ENCODE measurements at regions not wholly inside any gene's neighbourhood (a gene's known extent, or its start where the extent isn't known, plus 50 kb on each side); places are given as distances from the start of the nearest gene placed in this dataset.

GRCh38 chr2:180474716-180475115 is 467.6 kb upstream of the CWC22 start:
- Histone ChIP-seq H3K27me3 (ENCODE audit: insufficient read depth, low read depth, severe bottlenecking) (no peaks in the 10 kb centered on the region), H3K27ac (no peak overlapping the region), H3K4me3 (ENCODE audit: low read depth, low read length) (no peak overlapping the region), H3K9me3 (ENCODE audit: severe bottlenecking) (no peaks in the 10 kb centered on the region), H3K36me3 (no peaks in the 10 kb centered on the region)
- TF ChIP-seq CTCF (IDR thresholded peaks at IDR 0.05; ENCODE audit: low read depth, low read length), result no peak
- no peak for DNase-seq

- Histone ChIP-seq H3K4me3 (ENCODE audit: low read depth, low read length) (no peak overlapping the region), H3K27me3 (ENCODE audit: insufficient read depth, low read depth, severe bottlenecking) (no peaks in the 10 kb centered on the region), H3K27ac (no peak overlapping the region), H3K9me3 (ENCODE audit: severe bottlenecking) (no peaks in the 10 kb centered on the region), H3K36me3 (no peaks in the 10 kb centered on the region)
- no peak for DNase-seq
- TF ChIP-seq CTCF (IDR thresholded peaks at IDR 0.05; ENCODE audit: low read depth, low read length), result no peak
Measured at GRCh38 chr2:180473456-180473855, 466.4 kb upstream of the CWC22 start.

GRCh38 chr2:180472133-180472532 is 465.0 kb upstream of the CWC22 start:
- no peak for DNase-seq
- no peaks in the 10 kb centered on the region for H3K27me3 ChIP-seq (ENCODE audit: insufficient read depth, low read depth, severe bottlenecking)
- H3K4me3 ChIP-seq (ENCODE audit: low read depth, low read length), result no peak overlapping the region
- no peaks in the 10 kb centered on the region for H3K36me3 ChIP-seq
- no peak overlapping the region for H3K27ac ChIP-seq
- H3K9me3 ChIP-seq (ENCODE audit: severe bottlenecking), result no peaks in the 10 kb centered on the region
- no peak for TF ChIP-seq CTCF (IDR thresholded peaks at IDR 0.05; ENCODE audit: low read depth, low read length)

- Histone ChIP-seq H3K9me3 (ENCODE audit: severe bottlenecking) (no peaks in the 10 kb centered on the region), H3K4me3 (ENCODE audit: low read depth, low read length) (no peak overlapping the region), H3K27ac (no peak overlapping the region), H3K36me3 (no peaks in the 10 kb centered on the region), H3K27me3 (ENCODE audit: insufficient read depth, low read depth, severe bottlenecking) (no peaks in the 10 kb centered on the region)
- no peak for DNase-seq
- no peak for TF ChIP-seq CTCF (IDR thresholded peaks at IDR 0.05; ENCODE audit: low read depth, low read length)
Measured at GRCh38 chr2:180463608-180464007, 456.5 kb upstream of the CWC22 start.

- DNase-seq, result no peak
- Histone ChIP-seq H3K4me3 (ENCODE audit: low read depth, low read length) (no peak overlapping the region), H3K9me3 (ENCODE audit: severe bottlenecking) (no peaks in the 10 kb centered on the region), H3K27me3 (ENCODE audit: insufficient read depth, low read depth, severe bottlenecking) (no peaks in the 10 kb centered on the region), H3K27ac (no peak overlapping the region), H3K36me3 (no peaks in the 10 kb centered on the region)
- no peak for TF ChIP-seq CTCF (IDR thresholded peaks at IDR 0.05; ENCODE audit: low read depth, low read length)
Measured at GRCh38 chr2:180461761-180462160, 454.7 kb upstream of the CWC22 start.

GRCh38 chr2:180456801-180457200 is 449.7 kb upstream of the CWC22 start:
- Histone ChIP-seq H3K4me3 (ENCODE audit: low read depth, low read length) (no peak overlapping the region), H3K27me3 (ENCODE audit: insufficient read depth, low read depth, severe bottlenecking) (no peaks in the 10 kb centered on the region)
- TF ChIP-seq CTCF (IDR thresholded peaks at IDR 0.05; ENCODE audit: low read depth, low read length), result no peak

More at GRCh38 chr2:180456801-180457200, 449.7 kb upstream of the CWC22 start:
- Histone ChIP-seq H3K36me3 (no peaks in the 10 kb centered on the region), H3K27ac (no peak overlapping the region), H3K9me3 (ENCODE audit: severe bottlenecking) (no peaks in the 10 kb centered on the region)
- no peak for DNase-seq

Measured in WERI-Rb-1 (cell line).